H1 (cell line): ENCODE measurements at regions not wholly inside any gene's neighbourhood (a gene's known extent, or its start where the extent isn't known, plus 50 kb on each side); places are given as distances from the start of the nearest gene placed in this dataset.

Experiments used
- CTCF ChIA-PET: fragments of 300-600 bp; sonication (Branson Sonifier 250); formaldehyde crosslinking; loops from one replicate; lab custom pipeline; 2021; ENCODE audit not compliant: partially characterized antibody; lab: Charles Lee
- POLR2A ChIA-PET: fragments of 300-600 bp; sonication (Branson Sonifier 250); formaldehyde crosslinking; loops from one replicate; lab custom pipeline; 2021; ENCODE audit warnings: inconsistent platforms; ENCODE audit not compliant: partially characterized antibody; lab: Charles Lee
- DNase-seq, 2 experiments: peaks; one replicate each; pipeline versions ENCODE4 v3.0.0 to v3.0.0-alpha.2; 2010 to 2022; ENCODE audit warnings: low spot score in 2 of 2, low read depth in 1 of 2, mixed read lengths in 1 of 2
- FAIRE-seq: peaks from 2 replicates; lab custom pipeline; 2011; peaks lifted over from hg19 to GRCh38; lab: Jason Lieb, UNC
- H2AFZ ChIP-seq: 2 replicates; pipeline ENCODE4 v1.8.1; 2012; ENCODE audit warnings: low read length, inconsistent platforms
- H2AK5ac ChIP-seq: 2 replicates; pipeline ENCODE4 v1.6.1; 2013; ENCODE audit warnings: low read depth, low read length
- H2BK120ac ChIP-seq: replicated peaks from 2 replicates; pipeline ENCODE3; 2013; ENCODE audit warnings: low read depth, low read length, inconsistent platforms
- H2BK12ac ChIP-seq: 2 replicates; pipeline ENCODE4 v1.6.1; 2013; ENCODE audit warnings: low read depth, low read length
- H2BK15ac ChIP-seq: 2 replicates; pipeline ENCODE4 v1.6.1; 2013; ENCODE audit warnings: low read length
- H2BK20ac ChIP-seq: 2 replicates; pipeline ENCODE4 v1.6.1; 2013; ENCODE audit warnings: low read length
- H2BK5ac ChIP-seq: 2 replicates; pipeline ENCODE4 v1.6.1; 2013; ENCODE audit warnings: low read depth, low read length
- H3K14ac ChIP-seq: 2 replicates; pipeline ENCODE4 v1.6.1; 2013; ENCODE audit warnings: inconsistent platforms; ENCODE audit not compliant: insufficient read length
- H3K18ac ChIP-seq: 2 replicates; pipeline ENCODE4 v1.6.1; 2013; ENCODE audit warnings: low read length; ENCODE audit errors: extremely low read depth
- H3K23ac ChIP-seq: 2 replicates; pipeline ENCODE4 v1.6.1; 2013; ENCODE audit warnings: inconsistent platforms; ENCODE audit not compliant: insufficient read length
- H3K23me2 ChIP-seq: 2 replicates; pipeline ENCODE4 v1.6.1; 2013; ENCODE audit warnings: low read depth, low read length
- H3K27ac ChIP-seq: 2 replicates; pipeline ENCODE4 v1.6.1; 2011; ENCODE audit warnings: low read depth, low read length, inconsistent platforms
- H3K27me3 ChIP-seq, 4 experiments: replicated peaks in 1 of 4; 1 replicate in 1 of 4; 2 replicates in 3 of 4; pipeline versions ENCODE4 v1.6.1 to v1.8.1; 2011 to 2013; ENCODE audit warnings: low read length in 3 of 4, mild to moderate bottlenecking in 3 of 4, inconsistent platforms in 2 of 4, mixed read lengths in 2 of 4, moderate library complexity in 1 of 4; ENCODE audit not compliant: control insufficient read depth in 3 of 4, insufficient read depth in 3 of 4; ENCODE audit errors: extremely low read depth in 1 of 4
- H3K36me3 ChIP-seq, 4 experiments: 2 replicates each; pipeline versions ENCODE4 v1.6.1 to v1.8.1; 2011 to 2013; ENCODE audit warnings: mild to moderate bottlenecking in 4 of 4, low read length in 3 of 4, moderate library complexity in 2 of 4, control low read depth in 1 of 4, inconsistent platforms in 1 of 4; ENCODE audit not compliant: insufficient read depth in 4 of 4, control insufficient read depth in 2 of 4
- H3K4ac ChIP-seq: replicated peaks from 2 replicates; pipeline ENCODE3; 2013; ENCODE audit warnings: low read length, low read depth, mixed read lengths, inconsistent platforms; ENCODE audit not compliant: insufficient read length
- H3K4me1 ChIP-seq, 4 experiments: replicated peaks in 1 of 4; 1 replicate in 1 of 4; 2 replicates in 3 of 4; pipeline versions ENCODE4 v1.6.1 to v1.8.1; 2011 to 2013; ENCODE audit warnings: low read length in 3 of 4, inconsistent platforms in 2 of 4, mixed read lengths in 1 of 4; ENCODE audit not compliant: insufficient read depth in 4 of 4, control insufficient read depth in 3 of 4
- H3K4me2 ChIP-seq, 2 experiments: 2 replicates each; pipeline versions ENCODE4 v1.6.1 to v1.8.1; 2011 to 2013; ENCODE audit warnings: low read depth in 2 of 2, low read length in 2 of 2, control low read depth in 1 of 2, inconsistent platforms in 1 of 2, mild to moderate bottlenecking in 1 of 2; ENCODE audit not compliant: insufficient read depth in 1 of 2
- H3K4me3 ChIP-seq, 4 experiments: fragments of 200-600, 300-600 bp in 1 of 4; sonication (generic), shearing (Covaris generic), sonication (Bioruptor Twin) in 1 of 4; 2 replicates each; pipeline versions ENCODE4 v1.5.1 to v1.8.1; 2011 to 2016; ENCODE audit warnings: low read length in 4 of 4, low read depth in 3 of 4, control low read depth in 2 of 4, inconsistent platforms in 2 of 4, mild to moderate bottlenecking in 2 of 4, mixed read lengths in 1 of 4, moderate library complexity in 1 of 4; ENCODE audit not compliant: insufficient read depth in 2 of 4; ENCODE audit errors: extremely low read depth in 1 of 4
- H3K56ac ChIP-seq: replicated peaks from 2 replicates; pipeline ENCODE3; 2013; ENCODE audit warnings: low read depth, mild to moderate bottlenecking, mixed read lengths, low read length, inconsistent platforms; ENCODE audit not compliant: insufficient read length
- H3K79me1 ChIP-seq: 2 replicates; pipeline ENCODE4 v1.6.1; 2013; ENCODE audit warnings: low read depth, low read length, control low read depth
- H3K79me2 ChIP-seq, 2 experiments: 2 replicates each; pipeline versions ENCODE4 v1.6.1 to v1.8.1; 2012 to 2013; ENCODE audit warnings: low read length in 2 of 2, mild to moderate bottlenecking in 2 of 2, inconsistent platforms in 1 of 2; ENCODE audit not compliant: insufficient read depth in 2 of 2, control insufficient read depth in 1 of 2
- H3K9ac ChIP-seq, 4 experiments: replicated peaks in 1 of 4; 1 replicate in 1 of 4; 2 replicates in 3 of 4; pipeline versions ENCODE4 v1.6.1 to v1.8.1; 2011 to 2013; ENCODE audit warnings: low read depth in 3 of 4, low read length in 3 of 4, control low read depth in 2 of 4, mild to moderate bottlenecking in 2 of 4, moderate library complexity in 2 of 4, inconsistent platforms in 1 of 4; ENCODE audit errors: extremely low read depth in 1 of 4
- H3K9me3 ChIP-seq, 2 experiments: 2 replicates each; pipeline versions ENCODE4 v1.6.1 to v1.8.1; 2012 to 2013; ENCODE audit warnings: mild to moderate bottlenecking in 2 of 2, moderate library complexity in 2 of 2, control low read depth in 1 of 2, inconsistent platforms in 1 of 2, low read depth in 1 of 2, low read length in 1 of 2, mixed read lengths in 1 of 2; ENCODE audit not compliant: insufficient read depth in 2 of 2
- H4K20me1 ChIP-seq, 2 experiments: replicated peaks in 1 of 2; 2 replicates each; pipeline versions ENCODE3 to v1.8.1; 2011 to 2013; ENCODE audit warnings: inconsistent platforms in 2 of 2, low read length in 2 of 2, mild to moderate bottlenecking in 1 of 2; ENCODE audit not compliant: insufficient read depth in 2 of 2, control insufficient read depth in 1 of 2
- H4K5ac ChIP-seq: 2 replicates; pipeline ENCODE4 v1.6.1; 2013; ENCODE audit warnings: low read length, low read depth, mixed read lengths, inconsistent platforms; ENCODE audit not compliant: insufficient read length
- H4K8ac ChIP-seq: 2 replicates; pipeline ENCODE4 v1.8.0; 2013; ENCODE audit warnings: mild to moderate bottlenecking, moderate library complexity, low read length, inconsistent platforms; ENCODE audit not compliant: insufficient read depth; ENCODE audit errors: extremely low read depth
- H4K91ac ChIP-seq: replicated peaks from 2 replicates; pipeline ENCODE3; 2013; ENCODE audit warnings: low read length, mixed read lengths, inconsistent platforms; ENCODE audit not compliant: insufficient read length
- BRCA1 ChIP-seq: IDR thresholded peaks from 2 replicates; pipeline ENCODE4 v1.6.1; 2012; ENCODE audit warnings: low read depth, low read length, improper control_type of control experiment
- CEBPB ChIP-seq: IDR thresholded peaks from 2 replicates; pipeline ENCODE4 v1.6.1; 2012; ENCODE audit warnings: low read depth, low read length
- CTBP2 ChIP-seq: IDR thresholded peaks from 2 replicates; pipeline ENCODE4 v1.7.0; 2011; ENCODE audit warnings: borderline replicate concordance, mild to moderate bottlenecking, moderate library complexity, mixed read lengths, low read length; ENCODE audit not compliant: insufficient read depth, insufficient read length
- EP300 ChIP-seq, 2 experiments: IDR thresholded peaks; 1 replicate in 1 of 2; 2 replicates in 1 of 2; pipeline ENCODE4 v1.6.1; 2011 to 2012; ENCODE audit warnings: low read depth in 2 of 2, low read length in 2 of 2, mild to moderate bottlenecking in 2 of 2, borderline replicate concordance in 1 of 2, inconsistent platforms in 1 of 2, moderate library complexity in 1 of 2
- HDAC2 ChIP-seq, 2 experiments: fragments of 300-600 bp in 1 of 2; sonication (generic) in 1 of 2; IDR thresholded peaks; 2 replicates each; pipeline ENCODE4 v1.6.1; 2011 to 2012; ENCODE audit warnings: low read depth in 2 of 2, low read length in 2 of 2, mild to moderate bottlenecking in 2 of 2, moderate library complexity in 2 of 2, borderline replicate concordance in 1 of 2, inconsistent platforms in 1 of 2
- HDAC6 ChIP-seq: IDR thresholded peaks from one replicate; pipeline ENCODE4 v1.7.1; 2012; ENCODE audit warnings: low read depth, mild to moderate bottlenecking, inconsistent platforms, low read length, moderate library complexity
- MAFK ChIP-seq: IDR thresholded peaks from 2 replicates; pipeline ENCODE4 v1.6.1; 2012; ENCODE audit warnings: low read depth, mild to moderate bottlenecking, improper control_type of control experiment, low read length
- NANOG ChIP-seq: IDR thresholded peaks from 2 replicates; pipeline ENCODE4 v1.6.1; 2011; ENCODE audit warnings: low read length, low read depth, mild to moderate bottlenecking, inconsistent platforms; ENCODE audit not compliant: insufficient read depth, poor library complexity, severe bottlenecking
- POU5F1 ChIP-seq: IDR thresholded peaks from 2 replicates; pipeline ENCODE4 v1.6.1; 2011; ENCODE audit warnings: low read depth, mild to moderate bottlenecking, low read length, moderate library complexity
- RAD21 ChIP-seq, 2 experiments: IDR thresholded peaks in 1 of 2; conservative IDR thresholded peaks in 1 of 2; 2 replicates each; pipeline ENCODE4 v1.6.1; 2011; ENCODE audit warnings: low read depth in 2 of 2, low read length in 2 of 2, improper control_type of control experiment in 1 of 2, inconsistent platforms in 1 of 2, mild to moderate bottlenecking in 1 of 2, moderate library complexity in 1 of 2
- SIN3A ChIP-seq, 2 experiments: IDR thresholded peaks in 1 of 2; conservative IDR thresholded peaks in 1 of 2; 2 replicates each; pipeline ENCODE4 v1.6.1; 2011 to 2012; ENCODE audit warnings: low read length in 2 of 2, improper control_type of control experiment in 1 of 2, low read depth in 1 of 2, mild to moderate bottlenecking in 1 of 2
- SIRT6 ChIP-seq: IDR thresholded peaks from one replicate; pipeline ENCODE4 v1.7.1; 2012; ENCODE audit warnings: low read length, inconsistent platforms
- SP4 ChIP-seq: IDR thresholded peaks from 2 replicates; pipeline ENCODE4 v1.6.1; 2012; ENCODE audit warnings: low read length, inconsistent platforms
- TAF1 ChIP-seq: IDR thresholded peaks from 2 replicates; pipeline ENCODE4 v1.6.1; 2011; ENCODE audit warnings: mild to moderate bottlenecking, low read depth, low read length
- WGBS, 2 experiments: shearing (Covaris generic) in 1 of 2; methylation state at CpG; one replicate each; pipeline versions ENCODE4 v1.1.6 to v1.1.7; 2013 to 2015; ENCODE audit warnings: low lambda C conversion rate in 2 of 2, mixed read lengths in 2 of 2, inconsistent platforms in 1 of 2, low coverage in 1 of 2, missing lambda C conversion rate in 1 of 2; ENCODE audit not compliant: insufficient replicate concordance in 2 of 2, insufficient coverage in 1 of 2, insufficient read length in 1 of 2; ENCODE audit errors: extremely low coverage in 1 of 2, missing lambda C conversion rate in 1 of 2; 5-methylcytosine and 5-hydroxymethylcytosine counted together

GRCh38 chr10:131442271-131442670 lies 130.8 kb upstream of the TCERG1L start:
- H3K27ac ChIP-seq, result no peak overlapping the region
- H3K56ac ChIP-seq, result no peak overlapping the region
- H3K18ac ChIP-seq, result no peak overlapping the region
- ChIA-PET CTCF (interaction anchor here (1.2 to 4.0 kb wide), 3 partner anchors 12 to 432 kb away, joined by 3 to 21 read pairs (median 3); no protein-coding TSS in a partner anchor), POLR2A (no interaction called here)
- FAIRE-seq (no peak), DNase-seq (no peak)
- no peak overlapping the region for H3K14ac ChIP-seq
- H4K91ac ChIP-seq, result peak overlapping the region; percentile 54
- H4K5ac ChIP-seq, result no peak overlapping the region
- H2BK12ac ChIP-seq, result no peak overlapping the region
- H3K36me3 ChIP-seq, result no peaks in the 10 kb centered on the region
- no peaks in the 10 kb centered on the region for H3K27me3 ChIP-seq
- no peak overlapping the region for H3K9ac ChIP-seq
- no peak overlapping the region for H2BK15ac ChIP-seq
- no peak overlapping the region for H3K23ac ChIP-seq
- no peaks in the 10 kb centered on the region for H3K79me1 ChIP-seq
- no peaks in the 10 kb centered on the region for H3K23me2 ChIP-seq
- H4K8ac ChIP-seq, result no peak overlapping the region
- no peak overlapping the region for H2BK120ac ChIP-seq
- H2BK20ac ChIP-seq, result no peak overlapping the region
- H3K4me3 ChIP-seq, result no peak overlapping the region
- no peak overlapping the region for H2BK5ac ChIP-seq
- H3K9me3 ChIP-seq, result no peaks in the 10 kb centered on the region
- H3K4me1 ChIP-seq, result peaks cover 0 to 2% (median 0%) of the 10 kb centered on the region in 4 experiments; a peak in 1 of 7 replicates
- H2AK5ac ChIP-seq, result no peak overlapping the region
- 94% methylated on average over 8 of the region's 8 CpGs; no CpG with 5 or more reads in 1 of the 2 experiments for WGBS, 2 experiments
- H2AFZ ChIP-seq, result no peak overlapping the region
- no peak overlapping the region for H3K4me2 ChIP-seq
- H4K20me1 ChIP-seq, result no peaks in the 10 kb centered on the region
- H3K4ac ChIP-seq, result no peak overlapping the region
- no peaks in the 10 kb centered on the region for H3K79me2 ChIP-seq
- TF ChIP-seq HDAC6 (no peak), SIRT6 (no peak), BRCA1 (no peak), RAD21 (IDR thresholded peaks at IDR 0.05 in 1 of 2, conservative IDR thresholded peaks at IDR 0.05 in 1 of 2; ENCODE audit: low read depth in 2 of 2, low read length in 2 of 2) (no peak), CEBPB (no peak), MAFK (no peak), SIN3A (conservative IDR thresholded peaks at IDR 0.05 in 1 of 2, IDR thresholded peaks at IDR 0.05 in 1 of 2; ENCODE audit: low read depth in 1 of 2, low read length in 2 of 2) (no peak), NANOG (no peak), CTBP2 (no peak), EP300 (IDR thresholded peaks at IDR 0.05; ENCODE audit: borderline replicate concordance in 1 of 2, low read depth in 2 of 2, low read length in 2 of 2) (no peak), TAF1 (no peak), POU5F1 (no peak), HDAC2 (IDR thresholded peaks at IDR 0.05; ENCODE audit: borderline replicate concordance in 1 of 2, low read depth in 2 of 2, low read length in 2 of 2) (no peak), SP4 (no peak)
